Heart right ventricle (tissue), 16 donors: ENCODE measurements at regions not wholly inside any gene's neighbourhood (a gene's known extent, or its start where the extent isn't known, plus 50 kb on each side); places are given as distances from the start of the nearest gene placed in this dataset.

Experiments used
- ATAC-seq, 8 donors: fragments of 200-7000 bp; cut with Tn5 transposase; one replicate each; pipeline ENCODE4 v1.9.1; 2020; ENCODE audit warnings: mild to moderate bottlenecking in 8 of 8, moderate library complexity in 8 of 8, moderate number of reproducible peaks in 1 of 8
- DNase-seq, 2 donors: peaks; one replicate each; pipeline ENCODE4 v3.0.0-alpha.2; 2020
- H3K27ac ChIP-seq, 10 donors: fragments of 200-600 bp; sonication (generic) in 2 of 10; one replicate each; pipeline versions ENCODE4 v1.5.0 to v1.8.0; 2020 to 2022; ENCODE audit warnings: mild to moderate bottlenecking in 3 of 10
- H3K27me3 ChIP-seq, 7 donors: fragments of 200-600 bp; one replicate each; pipeline ENCODE4 v1.8.0; 2021 to 2022; ENCODE audit warnings: mild to moderate bottlenecking in 2 of 7
- H3K36me3 ChIP-seq, 9 donors: fragments of 200-600 bp; sonication (generic) in 1 of 9; one replicate each; pipeline versions ENCODE4 v1.5.0 to v1.8.0; 2020 to 2022; ENCODE audit warnings: mild to moderate bottlenecking in 2 of 9
- H3K4me1 ChIP-seq, 9 donors: fragments of 200-600 bp; sonication (generic) in 1 of 9; one replicate each; pipeline versions ENCODE4 v1.5.0 to v1.8.0; 2020 to 2022; ENCODE audit warnings: mild to moderate bottlenecking in 4 of 9
- H3K4me3 ChIP-seq, 10 donors: fragments of 200-600 bp; sonication (generic) in 2 of 10; one replicate each; pipeline versions ENCODE4 v1.5.0 to v1.8.0; 2020 to 2022; ENCODE audit warnings: mild to moderate bottlenecking in 7 of 10, moderate library complexity in 2 of 10
- H3K9me3 ChIP-seq, 11 donors: fragments of 200-600 bp in 10 of 11; sonication (generic) in 2 of 11; one replicate each; pipeline versions ENCODE4 v1.5.0 to v1.8.0; 2013 to 2022; ENCODE audit warnings: mild to moderate bottlenecking in 2 of 11, control low read depth in 1 of 11, moderate library complexity in 1 of 11
- WGBS, 2 donors: extraction: QIAGEN DNeasy Blood & Tissue Kit; methylation state at CpG; one replicate each; pipeline ENCODE4 v1.1.7; 2013; ENCODE audit warnings: inconsistent platforms in 1 of 2; 5-methylcytosine and 5-hydroxymethylcytosine counted together
- intact Hi-C, 10 donors: fragments of 100-400 bp; cut with DNase I; formaldehyde crosslinking; loops; one replicate each; pipeline versions ENCODE4 v1.11.1 to v1.14.2; 2022
- TF ChIP-seq, protein P1 (sequence below), 9 donors: fragments of 200-600 bp; sonication (generic) in 2 of 9; IDR thresholded peaks; one replicate each; pipeline versions ENCODE4 v1.5.0 to v1.8.0; 2021 to 2022; ENCODE audit warnings: antibody characterized with exemption in 9 of 9, mild to moderate bottlenecking in 5 of 9, moderate library complexity in 1 of 9
- donor health status: Arrhythmogenic right ventricular cardiomyopathy.
- donor health status: ischemic (EF 13 %, LVEDD 7.1; RV severe dilation, severe dysfunction).
- donor health status: healthy with polysubstance abuse.
- donor health status: DM: no; HTN: yes; CAD: no.
- donor health status: DM: no; HTN: no; CAD: no.
- donor health status: ischemic (EF 25% LVEDD 6.9; RV normal size, moderate dysfunction).
- donor health status: ischemic (EF 25% LVEDD 5.7; RV mildly dilated, moderate dysfunction).
- donor health status: healthy.
- donor health status: DM: yes; HTN: yes; CAD: no.
- donor health status: Ischemic cardiomyopathy.
- donor health status: ischemic (EF 35%, LVEDD 5.7; RV mildly dilated, moderate dysfunction).
- donor health status: nonischemic (EF 11% LVEDD 7.7; RV severe dilation, severe dysfunction).
- donor health status: DM: yes; HTN: yes; CAD: no.
- donor health status: PGD.
- donor health status: ischemic (EF 29% LVEDD 5.4; RV normal size, mild dysfunction).
- donor health status: nonischemic (EF 23%, LVEDD 6.1; RV moderate dilation, normal function).

DNA sequence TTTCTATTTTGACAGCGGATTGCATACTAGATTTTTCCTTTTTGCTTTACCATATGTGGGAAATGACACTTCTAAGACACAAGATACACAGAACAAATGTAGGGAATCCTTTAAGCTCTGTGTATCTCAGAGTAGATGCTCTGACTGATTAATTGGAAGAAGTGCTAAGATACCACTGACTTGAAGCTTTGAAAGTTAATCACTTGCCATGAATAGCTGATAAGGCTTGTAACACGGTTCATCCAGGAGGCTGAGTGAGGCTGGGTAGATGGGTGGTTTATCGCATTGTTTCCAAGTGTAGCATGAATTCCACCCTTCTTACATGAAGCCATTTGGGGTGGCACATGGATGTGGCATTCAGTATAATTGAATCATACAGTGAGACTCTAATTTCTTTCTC, 654.1 kb upstream of the RBFOX1 start:
- no peak overlapping the region for H3K4me3 ChIP-seq
- peaks cover 0 to 10% (median 5%) of the 10 kb centered on the region in 7 donors for H3K27me3 ChIP-seq
- 22% methylated on average over 3 of the region's 3 CpGs for WGBS, 2 donors
- intact Hi-C loops, result loop anchor here in 1 of 10 donors (10.0 kb wide), 1 partner anchor 64 kb away; no protein-coding TSS in a partner anchor
- H3K36me3 ChIP-seq, result no peaks in the 10 kb centered on the region
- no peaks in the 10 kb centered on the region for H3K9me3 ChIP-seq
- H3K4me1 ChIP-seq, result no peaks in the 10 kb centered on the region
- TF ChIP-seq, protein P1, sequence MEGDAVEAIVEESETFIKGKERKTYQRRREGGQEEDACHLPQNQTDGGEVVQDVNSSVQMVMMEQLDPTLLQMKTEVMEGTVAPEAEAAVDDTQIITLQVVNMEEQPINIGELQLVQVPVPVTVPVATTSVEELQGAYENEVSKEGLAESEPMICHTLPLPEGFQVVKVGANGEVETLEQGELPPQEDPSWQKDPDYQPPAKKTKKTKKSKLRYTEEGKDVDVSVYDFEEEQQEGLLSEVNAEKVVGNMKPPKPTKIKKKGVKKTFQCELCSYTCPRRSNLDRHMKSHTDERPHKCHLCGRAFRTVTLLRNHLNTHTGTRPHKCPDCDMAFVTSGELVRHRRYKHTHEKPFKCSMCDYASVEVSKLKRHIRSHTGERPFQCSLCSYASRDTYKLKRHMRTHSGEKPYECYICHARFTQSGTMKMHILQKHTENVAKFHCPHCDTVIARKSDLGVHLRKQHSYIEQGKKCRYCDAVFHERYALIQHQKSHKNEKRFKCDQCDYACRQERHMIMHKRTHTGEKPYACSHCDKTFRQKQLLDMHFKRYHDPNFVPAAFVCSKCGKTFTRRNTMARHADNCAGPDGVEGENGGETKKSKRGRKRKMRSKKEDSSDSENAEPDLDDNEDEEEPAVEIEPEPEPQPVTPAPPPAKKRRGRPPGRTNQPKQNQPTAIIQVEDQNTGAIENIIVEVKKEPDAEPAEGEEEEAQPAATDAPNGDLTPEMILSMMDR (IDR thresholded peaks at IDR 0.05), result no peak
- ATAC-seq (no peak), DNase-seq (no peak)
- no peak overlapping the region for H3K27ac ChIP-seq

DNA sequence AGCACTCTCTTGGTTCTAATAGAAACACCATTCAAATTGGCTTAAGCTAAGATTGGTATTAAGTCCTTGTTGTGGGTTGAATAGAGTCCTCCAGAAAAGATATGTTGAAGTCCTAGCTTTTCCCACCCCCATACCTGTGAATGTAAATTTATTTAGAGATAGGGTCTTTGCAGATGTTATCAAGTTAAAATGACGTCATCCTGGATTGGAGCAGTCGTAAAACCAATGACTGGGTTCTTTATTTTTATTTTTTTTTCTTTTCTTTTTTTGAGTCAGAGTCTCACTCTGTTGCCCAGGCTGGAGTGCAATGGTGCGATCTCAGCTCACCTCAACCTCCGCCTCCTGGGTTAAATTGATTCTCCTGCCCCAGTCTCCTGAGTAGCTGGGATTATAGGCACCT, 658.6 kb upstream of the RBFOX1 start:
- Histone ChIP-seq H3K4me1 (no peaks in the 10 kb centered on the region), H3K27ac (no peak overlapping the region), H3K27me3 (peaks cover 0 to 5% (median 0%) of the 10 kb centered on the region in 7 donors), H3K4me3 (no peak overlapping the region), H3K36me3 (no peaks in the 10 kb centered on the region), H3K9me3 (no peaks in the 10 kb centered on the region)
- no peak for ATAC-seq
- intact Hi-C loops, result loop anchor here in 1 of 10 donors (10.0 kb wide), 1 partner anchor 59 kb away; no protein-coding TSS in a partner anchor
- TF ChIP-seq, protein P1 (IDR thresholded peaks at IDR 0.05), result no peak
- DNase-seq, result no peak
- 82 to 85% methylated on average over 4 of the region's 4 CpGs for WGBS, 2 donors

DNA sequence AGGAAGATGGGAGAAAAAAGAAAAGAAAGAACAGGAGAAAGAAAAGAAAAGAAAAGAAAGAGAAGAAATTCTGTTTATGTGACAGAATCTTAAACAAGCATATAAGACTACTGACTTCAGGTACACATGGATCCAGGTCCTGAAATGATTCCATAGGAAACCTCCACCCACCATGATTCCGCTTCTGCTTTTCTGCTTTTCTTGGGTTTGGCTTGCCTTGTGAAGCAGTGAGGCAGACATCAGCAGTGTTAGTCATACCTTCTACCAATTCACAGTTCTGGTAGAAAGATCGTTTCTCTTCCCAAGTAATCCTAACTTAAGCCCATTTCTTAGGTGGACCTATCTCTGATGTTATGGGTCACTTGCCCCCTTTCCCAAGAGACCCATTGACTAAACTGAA, 660.1 kb upstream of the RBFOX1 start:
- Histone ChIP-seq H3K4me1 (no peaks in the 10 kb centered on the region), H3K36me3 (no peaks in the 10 kb centered on the region), H3K27me3 (peaks cover 0 to 4% (median 0%) of the 10 kb centered on the region in 7 donors), H3K9me3 (no peaks in the 10 kb centered on the region), H3K4me3 (no peak overlapping the region), H3K27ac (no peak overlapping the region)
- WGBS, 2 donors, result 59 to 67% methylated on average over 2 of the region's 2 CpGs
- TF ChIP-seq, protein P1 (IDR thresholded peaks at IDR 0.05), result no peak
- intact Hi-C loops, result loop anchor here in 1 of 10 donors (10.0 kb wide), 1 partner anchor 58 kb away; no protein-coding TSS in a partner anchor
- ATAC-seq, result no peak
- no peak for DNase-seq

DNA sequence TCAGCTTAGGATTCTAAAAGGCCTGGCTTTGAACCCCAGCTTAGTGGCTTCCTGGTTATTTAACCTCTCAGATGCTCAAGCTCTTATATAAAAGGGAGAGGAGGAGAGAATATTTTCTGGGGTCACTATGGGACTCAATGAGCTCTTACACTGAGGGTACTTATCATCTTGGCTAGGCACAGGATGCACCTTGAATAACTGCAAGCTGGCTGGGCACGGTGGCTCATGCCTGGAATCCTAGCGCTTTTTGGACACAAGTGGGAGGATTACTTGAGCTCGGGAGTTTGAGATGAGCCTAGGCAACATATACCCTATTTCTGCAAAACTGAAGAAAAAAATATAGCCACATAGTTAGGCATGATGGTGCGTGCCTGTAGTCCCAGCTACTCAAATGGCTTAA, 665.3 kb upstream of the RBFOX1 start:
- no peak overlapping the region for H3K27ac ChIP-seq
- WGBS, 2 donors, result 73 to 75% methylated on average over 4 of the region's 4 CpGs
- no peaks in the 10 kb centered on the region for H3K4me1 ChIP-seq
- TF ChIP-seq, protein P1 (IDR thresholded peaks at IDR 0.05), result no peak
- no peaks in the 10 kb centered on the region for H3K9me3 ChIP-seq
- intact Hi-C loops, result loop anchor here in 1 of 10 donors (1.0 kb wide), 1 partner anchor 38 kb away; no protein-coding TSS in a partner anchor
- ATAC-seq (no peak), DNase-seq (no peak)
- no peak overlapping the region for H3K4me3 ChIP-seq
- H3K36me3 ChIP-seq, result no peaks in the 10 kb centered on the region
- H3K27me3 ChIP-seq, result peaks cover 0 to 4% (median 0%) of the 10 kb centered on the region in 7 donors
